Fibroblast of lung (primary cell): ENCODE measurements at regions not wholly inside any gene's neighbourhood (a gene's known extent, or its start where the extent isn't known, plus 50 kb on each side); places are given as distances from the start of the nearest gene placed in this dataset.

Experiments used
- EZH2 ChIP-seq: IDR thresholded peaks from 2 replicates; pipeline ENCODE4 v1.5.1; 2012; ENCODE audit warnings: low read length, control low read depth, mild to moderate bottlenecking; ENCODE audit errors: missing control alignments
- TF ChIP-seq, protein P1 (sequence below), 2 donors: IDR thresholded peaks in 1 of 2; conservative IDR thresholded peaks in 1 of 2; 1 replicate in 1 of 2; 2 replicates in 1 of 2; pipeline ENCODE4 v1.5.1; 2011 to 2012; ENCODE audit warnings: low read length in 2 of 2, control low read depth in 1 of 2, inconsistent platforms in 1 of 2, low read depth in 1 of 2, mild to moderate bottlenecking in 1 of 2

DNA sequence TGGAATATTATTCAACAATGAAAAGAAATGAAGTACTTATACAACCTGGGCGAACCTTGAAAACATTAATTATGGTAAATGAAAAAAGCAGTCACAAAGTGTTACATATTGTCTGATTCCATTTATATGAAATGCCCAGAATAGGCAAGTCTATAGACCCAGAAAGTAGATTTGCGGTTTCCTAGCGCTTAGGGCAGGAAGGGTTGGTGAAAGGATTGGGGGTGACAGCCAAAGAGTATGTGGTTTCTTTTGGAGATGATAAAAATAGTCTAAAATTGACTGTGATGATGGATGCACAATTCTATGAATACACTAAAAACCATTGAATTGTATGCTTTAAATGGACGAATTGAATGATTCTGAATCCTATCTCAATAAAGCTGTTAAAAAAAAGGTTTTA, 55.8 kb downstream of the RESF1 start:
- TF ChIP-seq EZH2: no peak
- TF ChIP-seq, protein P1, sequence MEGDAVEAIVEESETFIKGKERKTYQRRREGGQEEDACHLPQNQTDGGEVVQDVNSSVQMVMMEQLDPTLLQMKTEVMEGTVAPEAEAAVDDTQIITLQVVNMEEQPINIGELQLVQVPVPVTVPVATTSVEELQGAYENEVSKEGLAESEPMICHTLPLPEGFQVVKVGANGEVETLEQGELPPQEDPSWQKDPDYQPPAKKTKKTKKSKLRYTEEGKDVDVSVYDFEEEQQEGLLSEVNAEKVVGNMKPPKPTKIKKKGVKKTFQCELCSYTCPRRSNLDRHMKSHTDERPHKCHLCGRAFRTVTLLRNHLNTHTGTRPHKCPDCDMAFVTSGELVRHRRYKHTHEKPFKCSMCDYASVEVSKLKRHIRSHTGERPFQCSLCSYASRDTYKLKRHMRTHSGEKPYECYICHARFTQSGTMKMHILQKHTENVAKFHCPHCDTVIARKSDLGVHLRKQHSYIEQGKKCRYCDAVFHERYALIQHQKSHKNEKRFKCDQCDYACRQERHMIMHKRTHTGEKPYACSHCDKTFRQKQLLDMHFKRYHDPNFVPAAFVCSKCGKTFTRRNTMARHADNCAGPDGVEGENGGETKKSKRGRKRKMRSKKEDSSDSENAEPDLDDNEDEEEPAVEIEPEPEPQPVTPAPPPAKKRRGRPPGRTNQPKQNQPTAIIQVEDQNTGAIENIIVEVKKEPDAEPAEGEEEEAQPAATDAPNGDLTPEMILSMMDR (conservative IDR thresholded peaks at IDR 0.05 in 1 of 2, IDR thresholded peaks at IDR 0.05 in 1 of 2; ENCODE audit: low read depth in 1 of 2, low read length in 2 of 2): no peak
